Loucy (cell line): ENCODE measurements at regions not wholly inside any gene's neighbourhood (a gene's known extent, or its start where the extent isn't known, plus 50 kb on each side); places are given as distances from the start of the nearest gene placed in this dataset.
"Not testable (repeated sequence)": the region's sequence is repeated elsewhere in the genome, so short reads cannot be mapped to it uniquely, and the experiment has no call there.

Experiments
- H2AFZ ChIP-seq: fragments of 200-600 bp; sonication (generic); 2 replicates; pipeline ENCODE4 v1.6.0; 2016; ENCODE audit warnings: antibody characterized with exemption, mild to moderate bottlenecking, low read length, moderate library complexity
- H3F3A ChIP-seq: fragments of 200-600 bp; 2 replicates; pipeline ENCODE4 v1.6.0; 2016; ENCODE audit warnings: antibody characterized with exemption, low read depth, mild to moderate bottlenecking
- H3K27me3 ChIP-seq: fragments of 200-600 bp; sonication (generic); 2 replicates; pipeline ENCODE4 v1.6.1; 2014; ENCODE audit warnings: low read length, mild to moderate bottlenecking; ENCODE audit not compliant: insufficient read depth, poor library complexity, severe bottlenecking
- H3K36me3 ChIP-seq: fragments of 200-600 bp; sonication (generic); 2 replicates; pipeline ENCODE4 v1.6.1; 2016; ENCODE audit warnings: low read length; ENCODE audit not compliant: insufficient read depth
- H3K4me1 ChIP-seq: fragments of 200-600 bp; sonication (generic); 2 replicates; pipeline ENCODE4 v1.5.1; 2014; ENCODE audit warnings: low read length, mild to moderate bottlenecking; ENCODE audit not compliant: insufficient read depth, poor library complexity, severe bottlenecking
- H3K4me2 ChIP-seq: fragments of 200-600 bp; sonication (generic); 2 replicates; pipeline ENCODE4 v1.6.0; 2014; ENCODE audit warnings: antibody characterized with exemption, low read length, low read depth, mild to moderate bottlenecking; ENCODE audit not compliant: poor library complexity, severe bottlenecking
- H3K4me3 ChIP-seq: fragments of 200-600 bp; sonication (generic); 2 replicates; pipeline ENCODE4 v1.5.1; 2014; ENCODE audit warnings: low read length, mild to moderate bottlenecking, mixed read lengths; ENCODE audit not compliant: poor library complexity, severe bottlenecking
- H3K79me2 ChIP-seq: fragments of 200-600 bp; sonication (generic); 2 replicates; pipeline ENCODE4 v1.6.1; 2014; ENCODE audit warnings: low read length; ENCODE audit not compliant: insufficient read depth
- H3K9ac ChIP-seq: fragments of 200-600 bp; sonication (generic); 2 replicates; pipeline ENCODE4 v1.6.0; 2014; ENCODE audit warnings: mild to moderate bottlenecking, low read depth, low read length, moderate library complexity; ENCODE audit not compliant: poor library complexity, severe bottlenecking
- H3K9me2 ChIP-seq: fragments of 200-600 bp; sonication (generic); replicated peaks from 2 replicates; pipeline ENCODE4 v1.6.1; 2016; ENCODE audit warnings: low read depth, low read length, mixed read lengths
- H3K9me3 ChIP-seq: fragments of 200-600 bp; sonication (generic); 2 replicates; pipeline ENCODE4 v1.6.1; 2014; ENCODE audit warnings: mild to moderate bottlenecking, antibody characterized with exemption, low read length, low read depth; ENCODE audit not compliant: insufficient read depth
- H4K20me1 ChIP-seq: fragments of 200-600 bp; sonication (generic); 2 replicates; pipeline ENCODE4 v1.6.0; 2014; ENCODE audit warnings: antibody characterized with exemption, low read length, mild to moderate bottlenecking; ENCODE audit not compliant: insufficient read depth, poor library complexity, severe bottlenecking
- EZH2phosphoT487 ChIP-seq: fragments of 200-600 bp; IDR thresholded peaks from 2 replicates; pipeline ENCODE4 v1.6.1; 2018; ENCODE audit warnings: antibody characterized with exemption, mild to moderate bottlenecking, moderate library complexity, borderline replicate concordance
- TF ChIP-seq, protein P1 (sequence below): fragments of 200-600 bp; sonication (generic); conservative IDR thresholded peaks from 2 replicates; pipeline ENCODE4 v1.5.1; 2014; ENCODE audit warnings: mild to moderate bottlenecking, antibody characterized with exemption, low read length

DNA sequence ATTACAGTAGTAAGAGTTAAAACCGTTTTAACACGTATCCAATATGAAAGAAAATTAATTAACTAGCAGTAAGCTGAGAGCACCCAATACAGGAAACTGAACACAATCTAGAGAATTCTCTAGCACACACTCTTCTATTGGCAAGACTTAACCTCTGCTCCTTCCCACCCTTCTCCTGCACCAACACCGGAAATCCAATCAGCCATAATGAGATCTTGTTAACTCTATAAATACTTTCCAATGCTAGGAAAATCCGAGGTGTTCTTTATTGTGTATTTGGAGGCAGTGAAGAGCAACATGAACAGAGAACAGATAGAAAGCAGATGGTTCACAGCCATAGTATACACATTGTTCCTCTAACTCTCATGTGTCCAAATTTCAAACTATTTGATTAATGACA is 591.7 kb downstream of the CETN3 start:
- H3K9me2 ChIP-seq = no peaks in the 10 kb centered on the region
- no peaks in the 10 kb centered on the region for H3K9me3 ChIP-seq
- H3K4me2 ChIP-seq = no peak overlapping the region
- H3K4me3 ChIP-seq = no peak overlapping the region
- H2AFZ ChIP-seq = no peak overlapping the region
- no peaks in the 10 kb centered on the region for H3K4me1 ChIP-seq
- H3F3A ChIP-seq = no peaks in the 10 kb centered on the region
- no peaks in the 10 kb centered on the region for H3K79me2 ChIP-seq
- no peak overlapping the region for H3K9ac ChIP-seq
- no peaks in the 10 kb centered on the region for H3K27me3 ChIP-seq
- TF ChIP-seq EZH2phosphoT487 = no peak
- TF ChIP-seq, protein P1, sequence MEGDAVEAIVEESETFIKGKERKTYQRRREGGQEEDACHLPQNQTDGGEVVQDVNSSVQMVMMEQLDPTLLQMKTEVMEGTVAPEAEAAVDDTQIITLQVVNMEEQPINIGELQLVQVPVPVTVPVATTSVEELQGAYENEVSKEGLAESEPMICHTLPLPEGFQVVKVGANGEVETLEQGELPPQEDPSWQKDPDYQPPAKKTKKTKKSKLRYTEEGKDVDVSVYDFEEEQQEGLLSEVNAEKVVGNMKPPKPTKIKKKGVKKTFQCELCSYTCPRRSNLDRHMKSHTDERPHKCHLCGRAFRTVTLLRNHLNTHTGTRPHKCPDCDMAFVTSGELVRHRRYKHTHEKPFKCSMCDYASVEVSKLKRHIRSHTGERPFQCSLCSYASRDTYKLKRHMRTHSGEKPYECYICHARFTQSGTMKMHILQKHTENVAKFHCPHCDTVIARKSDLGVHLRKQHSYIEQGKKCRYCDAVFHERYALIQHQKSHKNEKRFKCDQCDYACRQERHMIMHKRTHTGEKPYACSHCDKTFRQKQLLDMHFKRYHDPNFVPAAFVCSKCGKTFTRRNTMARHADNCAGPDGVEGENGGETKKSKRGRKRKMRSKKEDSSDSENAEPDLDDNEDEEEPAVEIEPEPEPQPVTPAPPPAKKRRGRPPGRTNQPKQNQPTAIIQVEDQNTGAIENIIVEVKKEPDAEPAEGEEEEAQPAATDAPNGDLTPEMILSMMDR = no peak
- no peaks in the 10 kb centered on the region for H3K36me3 ChIP-seq
- no peaks in the 10 kb centered on the region for H4K20me1 ChIP-seq

DNA sequence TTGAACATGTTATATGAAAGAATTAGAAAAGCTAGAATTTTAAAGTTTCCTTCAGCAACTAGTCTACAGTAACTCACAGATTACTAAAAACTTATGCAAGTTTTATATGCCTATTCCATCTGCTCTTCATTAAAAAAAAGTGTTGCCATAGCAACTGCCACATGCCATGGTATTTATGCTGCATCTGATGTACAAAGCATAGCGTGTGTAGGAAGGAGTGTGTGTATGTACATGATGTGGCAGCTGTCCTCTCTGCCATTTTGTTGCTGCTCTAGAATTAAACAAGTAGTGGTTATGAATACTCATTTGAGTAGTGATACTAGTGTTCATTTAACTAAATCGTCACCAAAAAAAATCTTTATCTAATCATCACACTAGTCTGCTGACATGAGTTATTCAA is 593.5 kb downstream of the CETN3 start:
- H3K36me3 ChIP-seq = no peaks in the 10 kb centered on the region

DNA sequence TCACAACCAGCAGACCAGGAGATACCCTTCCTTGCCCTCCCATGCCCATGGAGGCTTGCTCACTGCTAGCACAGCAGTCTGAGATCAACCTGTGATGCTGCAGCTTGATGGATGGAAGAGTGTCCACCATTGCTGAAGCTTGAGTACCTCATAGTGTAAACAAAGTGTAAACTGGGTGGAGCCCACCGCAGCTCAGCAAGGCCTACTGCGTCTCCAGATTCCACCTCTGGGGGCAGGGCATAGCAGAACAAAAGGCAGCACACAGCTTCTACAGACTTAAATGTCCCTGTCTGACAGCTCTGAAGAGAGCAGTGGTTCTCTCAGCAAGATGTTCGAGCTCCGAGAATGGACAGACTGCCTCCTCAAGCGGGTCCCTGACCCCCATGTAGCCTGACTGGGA is 608.8 kb downstream of the CETN3 start:
- H3F3A ChIP-seq, H3K4me2 ChIP-seq, H3K9me3 ChIP-seq, H3K4me1 ChIP-seq, H2AFZ ChIP-seq, H3K9me2 ChIP-seq, H3K79me2 ChIP-seq, H3K36me3 ChIP-seq, H3K4me3 ChIP-seq, H4K20me1 ChIP-seq, H3K9ac ChIP-seq, H3K27me3 ChIP-seq: not testable (repeated sequence)

More for the DNA sequence above, 593.5 kb downstream of the CETN3 start:
- Histone ChIP-seq H3K9ac (no peak overlapping the region), H3K79me2 (no peaks in the 10 kb centered on the region), H2AFZ (no peak overlapping the region), H4K20me1 (no peaks in the 10 kb centered on the region), H3K4me1 (no peaks in the 10 kb centered on the region), H3F3A (no peaks in the 10 kb centered on the region), H3K27me3 (no peaks in the 10 kb centered on the region), H3K4me2 (no peak overlapping the region), H3K9me3 (no peaks in the 10 kb centered on the region), H3K4me3 (no peak overlapping the region), H3K9me2 (no peaks in the 10 kb centered on the region)
- no peak for TF ChIP-seq EZH2phosphoT487
- TF ChIP-seq, protein P1 = no peak

GRCh38 chr5:89794504-89794903 is 615.1 kb downstream of the CETN3 start:
- H3K27me3 ChIP-seq, H3K4me2 ChIP-seq, H3F3A ChIP-seq, H4K20me1 ChIP-seq, H3K4me1 ChIP-seq, H2AFZ ChIP-seq, H3K9me2 ChIP-seq, H3K4me3 ChIP-seq, H3K9ac ChIP-seq, H3K36me3 ChIP-seq, H3K79me2 ChIP-seq, H3K9me3 ChIP-seq: not testable (repeated sequence)

GRCh38 chr5:89779734-89780133 is 629.8 kb downstream of the CETN3 start:
- H3K9ac ChIP-seq, H3K36me3 ChIP-seq, H3F3A ChIP-seq, H3K4me3 ChIP-seq, H3K9me3 ChIP-seq, H3K79me2 ChIP-seq, H3K4me1 ChIP-seq, H3K27me3 ChIP-seq, H2AFZ ChIP-seq, H3K4me2 ChIP-seq, H4K20me1 ChIP-seq, H3K9me2 ChIP-seq: not testable (repeated sequence)
